Neural cell (in vitro differentiated cells): ENCODE measurements at regions not wholly inside any gene's neighbourhood (a gene's known extent, or its start where the extent isn't known, plus 50 kb on each side); places are given as distances from the start of the nearest gene placed in this dataset.
A peak's percentile ranks its signal among the peaks of the same experiment; 100 is the strongest.

ENCODE experiments used
- H2AFZ ChIP-seq: fragments of 200-600, 300-800 bp; sonication (generic), shearing (Covaris generic); 2 replicates; pipeline ENCODE4 v1.6.0; 2014; ENCODE audit warnings: low read depth, mild to moderate bottlenecking, antibody characterized with exemption, low read length, moderate library complexity
- H3F3A ChIP-seq: fragments of 200-600 bp; shearing (Covaris generic); 2 replicates; pipeline ENCODE4 v1.6.1; 2016; ENCODE audit warnings: mild to moderate bottlenecking, moderate library complexity, mixed read lengths, antibody characterized with exemption, low read length; ENCODE audit not compliant: insufficient read depth, poor library complexity, severe bottlenecking
- H3K27ac ChIP-seq: fragments of 200-600, 300-800 bp; sonication (generic), shearing (Covaris generic); 2 replicates; pipeline ENCODE4 v1.5.1; 2014; ENCODE audit warnings: mild to moderate bottlenecking, low read length, moderate library complexity
- H3K27me3 ChIP-seq: fragments of 300-800, 200-600 bp; sonication (generic), shearing (Covaris generic); 2 replicates; pipeline ENCODE4 v1.6.0; 2014; ENCODE audit warnings: mild to moderate bottlenecking, low read depth, low read length, moderate library complexity; ENCODE audit not compliant: insufficient read depth
- H3K36me3 ChIP-seq: fragments of 300-800, 200-600 bp; sonication (generic), shearing (Covaris generic); 2 replicates; pipeline ENCODE4 v1.5.1; 2014; ENCODE audit warnings: mild to moderate bottlenecking, antibody characterized with exemption, low read length, moderate library complexity; ENCODE audit not compliant: insufficient read depth
- H3K4me2 ChIP-seq: fragments of 300-800, 200-600 bp; sonication (generic), shearing (Covaris generic); 2 replicates; pipeline ENCODE4 v1.6.0; 2014; ENCODE audit warnings: mild to moderate bottlenecking, low read length
- H3K4me3 ChIP-seq: fragments of 300-800, 200-600 bp; sonication (generic), shearing (Covaris generic); 2 replicates; pipeline ENCODE4 v1.5.1; 2014; ENCODE audit warnings: mild to moderate bottlenecking, low read length, moderate library complexity
- H3K79me2 ChIP-seq: fragments of 200-600 bp; shearing (Covaris generic); replicated peaks from 2 replicates; pipeline ENCODE4 v1.6.0; 2014; ENCODE audit warnings: mild to moderate bottlenecking, low read length, moderate library complexity; ENCODE audit not compliant: insufficient read depth
- H3K9ac ChIP-seq: fragments of 300-800, 200-600 bp; sonication (generic), shearing (Covaris generic); 2 replicates; pipeline ENCODE4 v1.6.1; 2016; ENCODE audit warnings: mild to moderate bottlenecking, low read length, mixed read lengths
- H3K9me2 ChIP-seq: fragments of 200-600 bp; shearing (Covaris generic); 2 replicates; pipeline ENCODE4 v1.6.1; 2016; ENCODE audit warnings: mild to moderate bottlenecking, low read length, mixed read lengths; ENCODE audit not compliant: insufficient read depth
- H3K9me3 ChIP-seq: fragments of 200-600, 300-800 bp; sonication (generic), shearing (Covaris generic); 2 replicates; pipeline ENCODE4 v1.6.1; 2016; ENCODE audit warnings: mild to moderate bottlenecking, mixed run types, low read length, moderate library complexity, mixed read lengths
- H4K20me1 ChIP-seq: fragments of 200-600 bp; shearing (Covaris generic); 2 replicates; pipeline ENCODE4 v1.6.1; 2016; ENCODE audit warnings: mild to moderate bottlenecking, mixed run types; ENCODE audit not compliant: insufficient read depth
- CTCF ChIP-seq: fragments of 450-650 bp; IDR thresholded peaks from 2 replicates; pipeline ENCODE4 v1.5.1; 2014; ENCODE audit warnings: antibody characterized with exemption, mild to moderate bottlenecking, moderate library complexity; ENCODE audit not compliant: poor library complexity, severe bottlenecking
- EP300 ChIP-seq: fragments of 450-650 bp; conservative IDR thresholded peaks from 2 replicates; pipeline ENCODE4 v1.6.1; 2014; ENCODE audit warnings: antibody characterized with exemption, mild to moderate bottlenecking, moderate library complexity; ENCODE audit not compliant: poor library complexity, severe bottlenecking
- EZH2 ChIP-seq: fragments of 200-600, 300-800 bp; shearing (Covaris generic), sonication (generic); IDR thresholded peaks from 2 replicates; pipeline ENCODE4 v1.6.1; 2014; ENCODE audit warnings: antibody characterized with exemption, low read length, borderline replicate concordance, mild to moderate bottlenecking; ENCODE audit not compliant: insufficient read depth, poor library complexity, severe bottlenecking
- MXI1 ChIP-seq: fragments of 450-650 bp; conservative IDR thresholded peaks from 2 replicates; pipeline ENCODE4 v1.6.1; 2014; ENCODE audit warnings: antibody characterized with exemption, mild to moderate bottlenecking; ENCODE audit not compliant: poor library complexity, severe bottlenecking
- POLR2AphosphoS5 ChIP-seq: IDR thresholded peaks from 2 replicates; pipeline ENCODE4 v1.6.1; 2012
- RAD21 ChIP-seq: fragments of 450-650 bp; conservative IDR thresholded peaks from 2 replicates; pipeline ENCODE4 v1.6.1; 2014; ENCODE audit warnings: antibody characterized with exemption, mild to moderate bottlenecking, moderate library complexity
- REST ChIP-seq: IDR thresholded peaks from 2 replicates; pipeline ENCODE4 v1.6.1; 2012; ENCODE audit warnings: borderline replicate concordance
- SMC3 ChIP-seq: fragments of 450-650 bp; conservative IDR thresholded peaks from 2 replicates; pipeline ENCODE4 v1.6.1; 2014; ENCODE audit warnings: antibody characterized with exemption, mild to moderate bottlenecking, moderate library complexity; ENCODE audit not compliant: poor library complexity
- TAF1 ChIP-seq: IDR thresholded peaks from 2 replicates; pipeline ENCODE4 v1.6.1; 2012; ENCODE audit warnings: low read depth

DNA sequence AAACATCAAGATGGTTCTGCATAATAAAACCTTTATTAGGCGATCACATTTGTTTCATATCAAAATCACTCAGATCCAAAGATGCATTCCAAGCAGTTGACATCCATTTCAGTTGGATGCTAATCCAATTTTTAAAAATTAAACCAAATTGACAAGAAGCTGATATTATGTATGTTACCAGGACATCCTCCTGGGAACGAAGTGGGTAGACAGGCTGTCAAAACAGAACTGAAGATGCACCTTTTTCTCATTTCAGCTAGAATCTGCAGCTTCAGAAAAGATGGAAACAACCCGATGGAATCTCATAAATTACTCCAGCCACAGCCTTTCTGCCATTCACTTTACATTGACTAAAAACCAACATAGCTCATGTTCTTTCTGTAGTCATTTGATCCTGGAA, 268.4 kb downstream of the PLPP3 start:
- H3K9ac ChIP-seq: no peak overlapping the region
- no peaks in the 10 kb centered on the region for H3K27me3 ChIP-seq
- no peak overlapping the region for H2AFZ ChIP-seq
- H3K4me2 ChIP-seq: no peak overlapping the region
- H3F3A ChIP-seq: no peaks in the 10 kb centered on the region
- H3K79me2 ChIP-seq: no peaks in the 10 kb centered on the region
- no peak overlapping the region for H3K4me3 ChIP-seq
- no peaks in the 10 kb centered on the region for H3K36me3 ChIP-seq
- TF ChIP-seq POLR2AphosphoS5 (peak; percentile 85), EP300 (peak; percentile 74), REST (no peak)
- no peaks in the 10 kb centered on the region for H3K9me2 ChIP-seq
- no peaks in the 10 kb centered on the region for H4K20me1 ChIP-seq
- H3K27ac ChIP-seq: no peak overlapping the region
- H3K9me3 ChIP-seq: no peaks in the 10 kb centered on the region

GRCh38 chr1:56309065-56309464, 270.3 kb downstream of the PLPP3 start:
- no peaks in the 10 kb centered on the region for H3K9me2 ChIP-seq
- no peaks in the 10 kb centered on the region for H3K36me3 ChIP-seq
- H3K27me3 ChIP-seq: no peaks in the 10 kb centered on the region
- TF ChIP-seq TAF1 (no peak), POLR2AphosphoS5 (no peak), MXI1 (no peak), EP300 (no peak), CTCF (no peak), REST (no peak), SMC3 (no peak), EZH2 (no peak), RAD21 (no peak)
- H3K9ac ChIP-seq: no peak overlapping the region
- no peak overlapping the region for H3K4me3 ChIP-seq
- H4K20me1 ChIP-seq: no peaks in the 10 kb centered on the region
- H2AFZ ChIP-seq: no peak overlapping the region
- H3K9me3 ChIP-seq: no peaks in the 10 kb centered on the region
- H3K27ac ChIP-seq: no peak overlapping the region
- no peak overlapping the region for H3K4me2 ChIP-seq
- no peaks in the 10 kb centered on the region for H3K79me2 ChIP-seq
- H3F3A ChIP-seq: no peaks in the 10 kb centered on the region
